ENCODE measurements at regions not wholly inside any gene's neighbourhood (a gene's known extent, or its start where the extent isn't known, plus 50 kb on each side); places are given as distances from the start of the nearest gene placed in this dataset.

- no peaks in the 10 kb centered on the region for H3K9me3 ChIP-seq (ENCODE audit: control insufficient read depth, low read depth, low read length)
- H3K79me2 ChIP-seq (ENCODE audit: insufficient read depth, low read length): no peaks in the 10 kb centered on the region
- no peak overlapping the region for H3K56ac ChIP-seq (ENCODE audit: insufficient read length, low read depth, low read length)
- H3K23ac ChIP-seq (ENCODE audit: insufficient read length, low read depth, low read length): no peak overlapping the region
- H3T11ph ChIP-seq (ENCODE audit: low read length): no peak overlapping the region
- H3K18ac ChIP-seq (ENCODE audit: insufficient read length, low read depth, low read length): no peak overlapping the region
- no peak overlapping the region for H3K4ac ChIP-seq (ENCODE audit: low read depth, low read length)
- TF ChIP-seq, protein P1, sequence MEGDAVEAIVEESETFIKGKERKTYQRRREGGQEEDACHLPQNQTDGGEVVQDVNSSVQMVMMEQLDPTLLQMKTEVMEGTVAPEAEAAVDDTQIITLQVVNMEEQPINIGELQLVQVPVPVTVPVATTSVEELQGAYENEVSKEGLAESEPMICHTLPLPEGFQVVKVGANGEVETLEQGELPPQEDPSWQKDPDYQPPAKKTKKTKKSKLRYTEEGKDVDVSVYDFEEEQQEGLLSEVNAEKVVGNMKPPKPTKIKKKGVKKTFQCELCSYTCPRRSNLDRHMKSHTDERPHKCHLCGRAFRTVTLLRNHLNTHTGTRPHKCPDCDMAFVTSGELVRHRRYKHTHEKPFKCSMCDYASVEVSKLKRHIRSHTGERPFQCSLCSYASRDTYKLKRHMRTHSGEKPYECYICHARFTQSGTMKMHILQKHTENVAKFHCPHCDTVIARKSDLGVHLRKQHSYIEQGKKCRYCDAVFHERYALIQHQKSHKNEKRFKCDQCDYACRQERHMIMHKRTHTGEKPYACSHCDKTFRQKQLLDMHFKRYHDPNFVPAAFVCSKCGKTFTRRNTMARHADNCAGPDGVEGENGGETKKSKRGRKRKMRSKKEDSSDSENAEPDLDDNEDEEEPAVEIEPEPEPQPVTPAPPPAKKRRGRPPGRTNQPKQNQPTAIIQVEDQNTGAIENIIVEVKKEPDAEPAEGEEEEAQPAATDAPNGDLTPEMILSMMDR (conservative IDR thresholded peaks at IDR 0.05): no peak
- Mint-ChIP-seq H3K9me3 (0 out of 5 replicates have a peak, but pooled peaks cover 0 to 2% of the 10 kb centered on the region in 2 experiments), H3K4me1 (peaks cover 17 to 18% of the 10 kb centered on the region in 2 experiments), H3K27me3 (ENCODE audit: low read depth) (peaks cover 5% of the 10 kb centered on the region; the same call in 1 of the 2 replicates), H3K36me3 (ENCODE audit: insufficient read depth in 1 of 3, low read depth in 3 of 3) (no peaks in the 10 kb centered on the region), H3K27ac (0 out of 7 replicates have a peak overlapping the region, but pooled peaks of 1 of the 3 experiments have one; percentile 59), H3K4me3 (no peak overlapping the region)
- H4K8ac ChIP-seq (replicated peaks; ENCODE audit: insufficient read length, low read depth, low read length): no peak overlapping the region
- no peak overlapping the region for H2BK15ac ChIP-seq (ENCODE audit: low read depth, low read length)
- WGBS (ENCODE audit: extremely low coverage, insufficient read length, low lambda C conversion rate): no CpG with 5 or more reads among the region's 4 CpGs
- no peak overlapping the region for H2BK120ac ChIP-seq (ENCODE audit: low read depth, low read length, poor library complexity, severe bottlenecking)
- H3K9ac ChIP-seq (ENCODE audit: extremely low read depth, insufficient read length, low read length): no peak overlapping the region
- no peaks in the 10 kb centered on the region for H4K20me1 ChIP-seq (ENCODE audit: control insufficient read depth, insufficient read depth, insufficient read length)
- H3K4me2 ChIP-seq (ENCODE audit: insufficient read depth, insufficient read length, low read length): peak overlapping the region; percentile 2
- DNase-seq: peak; percentile 77
- H2BK5ac ChIP-seq (ENCODE audit: insufficient read length, low read length): no peak overlapping the region
- H3K27ac ChIP-seq (ENCODE audit: insufficient read length, low read depth, low read length): no peak overlapping the region
- no peak overlapping the region for H3K14ac ChIP-seq (ENCODE audit: insufficient read depth, low read length)
- H2AFZ ChIP-seq (ENCODE audit: low read length): peak overlapping the region; percentile 96
- H3K79me1 ChIP-seq (ENCODE audit: insufficient read depth, low read depth, low read length, poor library complexity, severe bottlenecking): no peaks in the 10 kb centered on the region
- H3K4me1 ChIP-seq (ENCODE audit: insufficient read depth, low read length): peaks cover 10% of the 10 kb centered on the region; the same call in 1 of the 2 replicates
- H3K27me3 ChIP-seq (ENCODE audit: insufficient read depth, low read length): no peaks in the 10 kb centered on the region
- no peak overlapping the region for H2BK20ac ChIP-seq (ENCODE audit: low read depth, low read length, poor library complexity, severe bottlenecking)
- H3K23me2 ChIP-seq (ENCODE audit: insufficient read length, low read depth, low read length, poor library complexity, severe bottlenecking): no peaks in the 10 kb centered on the region
- no peak overlapping the region for H4K91ac ChIP-seq (ENCODE audit: insufficient read length, low read depth, low read length)
- H2BK12ac ChIP-seq (ENCODE audit: insufficient read length, low read depth, low read length): no peak overlapping the region
- H4K5ac ChIP-seq (ENCODE audit: insufficient read length, low read depth, low read length): no peak overlapping the region
- H2AK5ac ChIP-seq (ENCODE audit: insufficient read length, low read length): no peak overlapping the region
These were observed 114.2 kb downstream of the SNX5 start for GRCh38 chr20:17854307-17854903.

Data from H9 (cell line).